KMS-11 (cell line): ENCODE measurements at regions not wholly inside any gene's neighbourhood (a gene's known extent, or its start where the extent isn't known, plus 50 kb on each side); places are given as distances from the start of the nearest gene placed in this dataset.
A peak's percentile ranks its signal among the peaks of the same experiment; 100 is the strongest.

Source experiments
- H2AFZ ChIP-seq: fragments of 200-600 bp; sonication (generic); 2 replicates; pipeline ENCODE4 v1.6.1; 2016; ENCODE audit warnings: antibody characterized with exemption, mixed run types, low read depth
- H3K27ac ChIP-seq: fragments of 200-600 bp; sonication (generic); 2 replicates; pipeline ENCODE4 v1.6.1; 2016; ENCODE audit warnings: mild to moderate bottlenecking, mixed run types
- H3K27me3 ChIP-seq: fragments of 200-600 bp; sonication (generic); 2 replicates; pipeline ENCODE4 v1.6.1; 2017; ENCODE audit warnings: mild to moderate bottlenecking, low read depth, mixed run types, moderate library complexity; ENCODE audit not compliant: insufficient read depth
- H3K36me3 ChIP-seq: fragments of 200-600 bp; sonication (generic); 2 replicates; pipeline ENCODE4 v1.6.1; 2017; ENCODE audit warnings: mild to moderate bottlenecking, mixed run types; ENCODE audit not compliant: insufficient read depth
- H3K4me1 ChIP-seq: fragments of 200-600 bp; sonication (generic); 2 replicates; pipeline ENCODE4 v1.6.1; 2016; ENCODE audit warnings: mild to moderate bottlenecking, low read depth, mixed run types; ENCODE audit not compliant: poor library complexity, severe bottlenecking
- H3K4me2 ChIP-seq: fragments of 200-600 bp; sonication (generic); 2 replicates; pipeline ENCODE4 v1.7.0; 2016; ENCODE audit warnings: mild to moderate bottlenecking, mixed run types
- H3K4me3 ChIP-seq: fragments of 200-600 bp; sonication (generic); IDR thresholded peaks from 2 replicates; pipeline ENCODE4 v1.6.1; 2017; ENCODE audit warnings: low read depth, low read length, mixed read lengths; ENCODE audit not compliant: insufficient read depth
- H3K79me2 ChIP-seq: fragments of 200-600 bp; sonication (generic); 2 replicates; pipeline ENCODE4 v1.6.1; 2016; ENCODE audit warnings: low read depth, mixed run types; ENCODE audit not compliant: insufficient read depth
- H3K9ac ChIP-seq: fragments of 200-600 bp; sonication (generic); 2 replicates; pipeline ENCODE4 v1.6.1; 2016; ENCODE audit warnings: mild to moderate bottlenecking, mixed run types
- H4K20me1 ChIP-seq: fragments of 200-600 bp; sonication (generic); 2 replicates; pipeline ENCODE4 v1.6.1; 2016; ENCODE audit warnings: mild to moderate bottlenecking, mixed run types; ENCODE audit not compliant: insufficient read depth
- CTCF ChIP-seq: fragments of 200-600 bp; sonication (generic); conservative IDR thresholded peaks from 2 replicates; pipeline ENCODE4 v1.6.1; 2017; ENCODE audit warnings: low read depth, mild to moderate bottlenecking, antibody characterized with exemption, low read length, moderate library complexity, mixed read lengths

GRCh38 chr12:78470354-78471195 lies 394.0 kb upstream of the SYT1 start:
- peak; percentile 72 for TF ChIP-seq CTCF
- Histone ChIP-seq H4K20me1 (no peaks in the 10 kb centered on the region), H3K4me3 (no peak overlapping the region), H3K27ac (no peak overlapping the region), H3K36me3 (no peaks in the 10 kb centered on the region), H3K4me1 (no peaks in the 10 kb centered on the region), H2AFZ (peak overlapping the region; percentile 17; the same call in 1 of the 2 replicates), H3K79me2 (no peaks in the 10 kb centered on the region), H3K9ac (no peak overlapping the region), H3K27me3 (no peaks in the 10 kb centered on the region), H3K4me2 (no peak overlapping the region)

- Histone ChIP-seq H3K4me2 (no peak overlapping the region), H3K27me3 (no peaks in the 10 kb centered on the region), H2AFZ (no peak overlapping the region), H3K9ac (no peak overlapping the region), H3K4me1 (no peaks in the 10 kb centered on the region), H3K79me2 (no peaks in the 10 kb centered on the region), H3K36me3 (no peaks in the 10 kb centered on the region), H3K27ac (no peak overlapping the region), H3K4me3 (no peak overlapping the region), H4K20me1 (no peaks in the 10 kb centered on the region)
- no peak for TF ChIP-seq CTCF
Observed at GRCh38 chr12:78473136-78473535, 391.4 kb upstream of the SYT1 start.

GRCh38 chr12:78473561-78473960 lies 391.0 kb upstream of the SYT1 start:
- H3K79me2 ChIP-seq: no peaks in the 10 kb centered on the region
- H3K4me2 ChIP-seq: no peak overlapping the region
- TF ChIP-seq CTCF: no peak
- H3K4me3 ChIP-seq: no peak overlapping the region
- H3K9ac ChIP-seq: no peak overlapping the region
- no peaks in the 10 kb centered on the region for H4K20me1 ChIP-seq
- no peak overlapping the region for H2AFZ ChIP-seq
- no peaks in the 10 kb centered on the region for H3K27me3 ChIP-seq
- H3K4me1 ChIP-seq: no peaks in the 10 kb centered on the region
- no peaks in the 10 kb centered on the region for H3K36me3 ChIP-seq
- no peak overlapping the region for H3K27ac ChIP-seq

GRCh38 chr12:78483767-78484315 lies 380.7 kb upstream of the SYT1 start:
- Histone ChIP-seq H3K4me2 (no peak overlapping the region), H3K27ac (no peak overlapping the region), H3K36me3 (no peaks in the 10 kb centered on the region), H3K27me3 (no peaks in the 10 kb centered on the region), H3K79me2 (no peaks in the 10 kb centered on the region), H2AFZ (no peak overlapping the region), H4K20me1 (no peaks in the 10 kb centered on the region), H3K4me3 (no peak overlapping the region), H3K4me1 (no peaks in the 10 kb centered on the region), H3K9ac (no peak overlapping the region)
- no peak for TF ChIP-seq CTCF
